Activated naive CD4-positive, alpha-beta T cell treated with Interleukin-2 at 50 U/mL for 16 hours (primary cell): ENCODE measurements at regions not wholly inside any gene's neighbourhood (a gene's known extent, or its start where the extent isn't known, plus 50 kb on each side); places are given as distances from the start of the nearest gene placed in this dataset.
"Not testable (repeated sequence)": the region's sequence is repeated elsewhere in the genome, so short reads cannot be mapped to it uniquely, and the experiment has no call there.

Experiments used
- DNase-seq: peaks from one replicate; pipeline ENCODE4 v3.0.0-alpha.2; 2020

GRCh38 chr5:158036983-158037595 is 178.1 kb upstream of the CLINT1 start:
- DNase-seq = not testable (repeated sequence)

DNA sequence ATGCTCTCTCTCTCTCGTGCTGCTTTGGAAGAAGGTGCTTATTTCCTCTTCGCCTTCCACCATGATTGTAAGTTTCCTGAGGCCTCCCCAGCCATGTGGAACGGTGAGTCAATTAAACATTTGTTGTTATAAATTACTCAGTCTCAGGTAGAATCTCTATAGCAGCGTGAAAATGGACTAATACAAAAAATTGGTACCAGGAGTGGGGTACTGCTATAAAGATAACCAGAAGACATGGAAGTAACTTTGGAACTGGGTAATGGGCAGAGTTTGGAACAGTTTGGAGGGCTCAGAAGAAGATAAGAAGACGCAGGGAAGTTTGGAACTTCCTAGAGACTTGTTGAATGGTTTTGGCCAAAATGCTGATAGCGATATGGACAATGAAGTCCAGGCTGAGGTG is 175.6 kb upstream of the CLINT1 start:
- DNase-seq = not testable (repeated sequence)

GRCh38 chr5:158033724-158034123 is 174.8 kb upstream of the CLINT1 start:
- DNase-seq = no peak

DNA sequence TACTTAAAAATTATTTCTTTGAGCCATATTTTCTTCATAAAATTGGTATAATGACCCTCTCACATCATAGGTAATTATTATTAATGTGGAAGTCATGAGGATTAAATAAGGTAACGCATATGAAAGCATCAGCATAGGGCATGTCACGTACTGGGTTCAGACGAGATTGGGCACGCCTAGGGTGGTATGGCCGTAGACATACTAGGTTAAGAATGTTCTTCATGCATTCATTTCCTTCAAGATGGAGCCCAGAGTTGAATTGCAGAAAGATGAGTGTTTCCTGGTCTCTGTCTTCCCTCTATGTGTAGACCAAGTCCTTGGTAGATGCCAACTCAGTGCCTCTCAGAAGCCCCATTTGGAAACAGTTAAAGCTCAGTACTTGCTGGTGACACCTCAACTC is 174.1 kb upstream of the CLINT1 start:
- DNase-seq = no peak

- DNase-seq = no peak
These were observed 173.3 kb upstream of the CLINT1 start for GRCh38 chr5:158032246-158032645.

- no peak for DNase-seq
These were observed 169.1 kb upstream of the CLINT1 start for GRCh38 chr5:158027806-158028775.

DNA sequence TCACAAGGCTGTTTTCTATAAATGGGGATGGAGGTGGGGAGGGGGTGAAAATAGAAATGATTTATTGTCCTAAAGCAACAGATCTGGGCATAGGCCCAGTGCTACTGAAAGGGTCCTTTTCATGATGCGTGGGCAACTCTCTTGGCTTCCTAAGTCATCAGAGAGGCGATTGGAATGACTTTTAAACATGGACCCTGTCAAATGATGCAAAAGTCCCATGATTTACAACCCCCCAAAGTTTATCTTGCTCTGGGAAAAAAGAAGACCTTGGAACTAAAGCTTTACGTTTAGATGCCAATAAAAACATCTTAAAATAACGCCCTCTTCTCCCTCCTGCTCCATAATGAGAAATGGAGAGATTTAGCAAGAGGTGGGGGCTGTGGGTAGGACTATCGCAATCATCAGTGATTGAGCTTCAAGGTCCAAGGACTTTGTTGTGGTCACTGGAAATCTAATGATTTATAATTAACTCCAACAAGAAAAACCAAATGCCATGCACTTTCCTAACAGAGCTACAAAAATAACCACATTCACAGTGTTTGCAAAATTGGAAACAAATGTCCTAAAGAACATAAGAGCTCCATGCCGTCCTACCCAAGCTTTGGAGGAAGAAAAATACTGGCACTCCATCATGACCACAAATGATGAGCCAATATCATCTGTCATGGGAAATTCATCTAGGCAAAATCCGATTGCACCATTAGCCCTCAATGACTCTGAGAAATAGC is 167.5 kb upstream of the CLINT1 start:
- DNase-seq = no peak

DNA sequence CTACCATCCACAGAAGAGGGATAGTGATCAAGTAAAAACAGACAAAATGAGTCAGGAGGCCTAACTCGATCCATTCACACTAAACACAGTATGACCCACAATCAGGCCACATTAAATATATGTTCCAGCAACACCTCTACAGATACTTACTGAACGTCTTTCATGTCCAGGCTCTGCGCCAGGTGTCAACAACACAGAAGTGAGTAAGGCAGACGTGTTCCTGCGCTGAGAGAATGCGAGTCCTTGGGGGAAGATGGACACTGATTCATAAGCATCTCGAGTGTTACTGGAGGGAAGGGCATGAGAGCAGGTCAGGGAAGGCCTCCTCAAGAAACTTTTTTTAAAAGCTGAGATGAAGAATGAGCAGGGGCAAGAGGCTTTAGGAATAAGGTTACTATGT is 164.3 kb upstream of the CLINT1 start:
- DNase-seq = no peak

GRCh38 chr5:158022837-158023236 is 163.9 kb upstream of the CLINT1 start:
- DNase-seq = no peak

DNA sequence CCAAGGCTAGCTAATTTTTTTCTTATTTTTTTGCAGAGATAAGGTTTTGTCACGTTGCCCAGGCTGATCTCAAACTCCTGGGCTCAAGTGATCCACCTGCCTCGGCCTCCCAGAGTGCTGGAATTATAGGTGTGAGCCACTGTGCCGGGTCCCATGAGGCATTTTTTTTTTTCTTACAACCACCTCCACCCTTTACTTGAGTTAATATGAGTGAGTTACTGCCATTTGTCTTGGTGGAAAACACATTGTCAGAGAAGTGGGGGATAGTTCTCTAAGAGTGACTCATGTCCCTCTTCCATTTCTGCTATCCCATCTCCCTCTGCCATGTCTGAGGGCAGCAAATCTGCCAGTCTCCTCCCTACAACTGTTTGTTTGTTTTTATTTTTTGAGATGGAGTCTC is 163.4 kb upstream of the CLINT1 start:
- DNase-seq = no peak

GRCh38 chr5:158020555-158021418 is 161.8 kb upstream of the CLINT1 start:
- no peak for DNase-seq

DNA sequence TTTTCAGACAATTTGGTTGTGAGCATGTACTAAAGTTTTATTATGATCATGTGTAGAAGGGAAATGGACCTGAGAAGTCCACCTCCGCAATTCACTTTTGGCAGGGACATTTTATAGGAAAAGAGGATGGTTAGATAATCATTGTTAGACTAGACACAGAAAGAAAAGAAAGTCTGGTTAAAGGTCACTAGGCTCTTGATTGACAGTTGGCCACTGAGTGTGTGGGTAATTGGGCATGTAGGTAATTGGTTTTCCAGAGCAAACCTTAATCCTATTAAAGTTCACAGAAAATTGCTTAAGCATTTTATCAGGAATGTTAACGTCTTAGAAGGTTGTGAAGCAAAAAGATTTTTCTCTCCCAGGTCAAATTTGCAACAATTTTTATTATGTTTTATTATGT is 158.5 kb upstream of the CLINT1 start:
- DNase-seq = no peak

- no peak for DNase-seq
These were observed 155.4 kb upstream of the CLINT1 start for GRCh38 chr5:158014372-158014771.

DNA sequence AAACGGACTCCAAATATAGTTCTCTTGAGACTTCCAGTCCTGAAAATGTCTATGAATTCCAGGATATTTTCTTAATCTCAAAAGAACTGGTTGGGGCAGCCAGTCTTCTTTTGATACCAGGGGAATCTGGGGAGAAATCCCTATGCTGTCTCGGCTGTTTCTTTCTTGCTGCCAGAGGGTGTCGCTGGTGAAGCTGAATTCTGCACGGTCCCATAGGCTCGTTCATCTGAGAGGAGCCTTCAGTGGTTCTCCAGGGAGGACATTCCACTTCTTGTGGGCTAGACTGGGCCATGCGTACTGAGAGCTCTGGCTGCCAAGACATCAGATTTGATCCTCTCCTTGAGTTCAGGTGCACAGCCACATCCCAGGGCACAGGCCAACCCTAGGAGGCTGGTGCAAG is 155.0 kb upstream of the CLINT1 start:
- DNase-seq = no peak

- no peak for DNase-seq
These were observed 154.4 kb upstream of the CLINT1 start for GRCh38 chr5:158013303-158013702.

- no peak for DNase-seq
These were observed 152.5 kb upstream of the CLINT1 start for GRCh38 chr5:158011422-158011821.

DNA sequence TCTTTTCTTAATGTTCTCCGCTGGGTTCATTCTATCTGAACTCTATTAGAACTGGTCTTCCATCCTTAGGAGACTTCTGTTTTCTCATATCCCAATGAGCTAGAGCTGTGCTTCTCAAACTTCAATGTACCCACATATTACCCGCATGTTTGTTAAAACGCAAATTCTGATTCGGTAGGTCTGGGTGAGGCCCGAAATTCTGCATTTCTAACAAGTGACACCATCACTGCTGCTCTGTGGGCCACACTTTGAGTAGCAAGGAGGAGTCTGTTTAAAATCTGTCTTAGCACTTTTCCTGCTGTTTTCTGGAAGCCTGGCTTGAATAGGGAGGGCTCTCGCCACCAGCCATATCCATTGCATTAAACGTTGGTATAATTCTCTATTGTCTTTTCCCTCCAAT is 151.9 kb upstream of the CLINT1 start:
- DNase-seq = no peak

DNA sequence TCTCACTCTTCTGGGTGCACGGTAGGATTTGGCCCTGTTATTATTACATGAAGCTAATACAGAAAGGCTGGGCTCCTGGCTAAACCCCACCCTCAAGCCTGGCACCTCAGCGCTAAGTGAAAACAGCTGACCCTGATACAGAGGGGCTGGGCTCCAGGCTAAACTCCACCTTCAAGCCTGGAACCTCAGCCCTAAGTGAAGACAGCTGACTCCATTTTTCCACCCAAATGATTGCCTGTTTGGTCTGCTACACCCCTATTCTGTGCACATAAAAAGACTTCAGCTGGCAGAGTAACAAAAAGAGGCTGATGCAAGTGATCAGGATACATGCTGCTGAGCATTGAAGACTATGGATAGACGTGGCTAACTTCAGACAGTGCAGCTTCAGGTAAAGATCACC is 148.4 kb upstream of the CLINT1 start:
- DNase-seq = no peak

- DNase-seq = no peak
These were observed 140.8 kb upstream of the CLINT1 start for GRCh38 chr5:157999696-158000095.

GRCh38 chr5:157997991-157998504 is 139.1 kb upstream of the CLINT1 start:
- no peak for DNase-seq

- DNase-seq = peak; percentile 49
These were observed 136.1 kb upstream of the CLINT1 start for GRCh38 chr5:157994906-157995519.
